HG03095 (cell line): ENCODE measurements at regions not wholly inside any gene's neighbourhood (a gene's known extent, or its start where the extent isn't known, plus 50 kb on each side); places are given as distances from the start of the nearest gene placed in this dataset.

Experiments
- ATAC-seq: cut with Tn5 transposase; IDR thresholded peaks from one replicate; pipeline ENCODE4 v1.9.1; 2021; ENCODE audit warnings: moderate library complexity; ENCODE audit not compliant: unreplicated experiment

DNA sequence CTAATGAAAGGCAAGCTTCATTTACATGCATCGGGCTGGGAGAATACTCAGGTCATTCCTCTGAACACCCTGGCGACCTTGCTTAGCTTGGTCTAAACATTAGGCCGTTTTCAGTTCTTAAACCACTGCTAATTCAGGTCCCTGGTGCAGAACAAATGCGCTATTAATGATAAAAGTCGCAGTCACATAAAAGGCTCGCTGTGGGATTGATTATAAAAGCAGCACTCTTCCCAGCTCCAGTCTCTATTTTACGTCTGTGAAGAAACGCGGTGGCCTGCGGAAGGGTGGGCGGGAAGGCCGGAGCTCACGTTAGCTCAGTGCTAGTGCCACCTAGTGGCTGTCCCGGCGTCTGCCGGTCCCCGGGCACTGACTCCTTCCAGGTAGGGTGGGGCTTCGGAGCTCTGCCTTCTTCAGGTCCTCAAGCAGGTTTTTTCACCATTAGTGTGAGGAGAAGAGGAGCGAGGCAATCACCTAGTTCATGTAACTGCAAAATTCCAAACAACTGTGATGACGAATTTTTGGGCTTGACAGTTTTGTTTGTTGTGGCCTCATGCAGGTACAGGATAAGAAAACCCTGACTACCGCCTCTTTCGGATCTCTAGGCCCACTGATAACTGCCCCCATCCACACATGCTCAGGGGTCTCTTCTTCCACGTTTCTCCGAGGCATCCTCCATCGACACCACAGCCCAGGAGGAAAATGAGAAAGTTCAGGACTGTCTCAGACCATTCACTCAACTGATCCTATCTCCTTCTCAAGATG is 66.5 kb upstream of the CLMP start:
- ATAC-seq = no peak

DNA sequence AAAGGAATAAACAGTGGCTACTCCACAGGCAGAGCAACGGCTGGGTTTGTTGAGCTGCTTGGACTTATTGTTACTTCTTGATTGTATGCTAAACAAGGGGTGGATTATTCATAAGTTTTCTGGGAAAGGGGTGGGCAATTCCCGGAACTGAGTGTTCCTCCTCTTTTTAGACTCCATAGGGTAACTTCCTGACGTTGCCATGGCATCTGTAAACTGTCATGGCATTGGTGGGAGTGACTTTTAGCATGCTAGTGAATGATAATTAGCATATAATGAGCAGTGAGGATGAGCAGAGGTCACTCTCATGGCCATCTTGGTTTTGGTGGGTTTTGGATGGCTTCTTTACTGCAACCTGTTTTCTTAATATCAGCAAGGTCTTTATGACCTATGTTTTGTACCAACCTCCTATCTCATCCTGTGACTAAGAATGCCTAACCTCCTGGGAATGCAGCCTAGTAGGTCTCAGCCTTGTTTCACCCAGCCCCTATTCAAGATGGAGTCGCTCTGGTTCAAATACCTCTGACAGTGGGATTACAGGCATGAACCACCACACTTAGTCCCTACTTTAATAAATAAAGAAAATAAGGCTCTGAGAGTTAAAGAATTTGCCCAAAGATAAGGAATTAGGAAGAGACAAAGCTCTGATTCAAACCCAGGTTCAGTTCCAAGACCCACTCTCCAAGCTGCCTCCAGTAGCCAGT is 65.6 kb upstream of the CLMP start:
- ATAC-seq = no peak

DNA sequence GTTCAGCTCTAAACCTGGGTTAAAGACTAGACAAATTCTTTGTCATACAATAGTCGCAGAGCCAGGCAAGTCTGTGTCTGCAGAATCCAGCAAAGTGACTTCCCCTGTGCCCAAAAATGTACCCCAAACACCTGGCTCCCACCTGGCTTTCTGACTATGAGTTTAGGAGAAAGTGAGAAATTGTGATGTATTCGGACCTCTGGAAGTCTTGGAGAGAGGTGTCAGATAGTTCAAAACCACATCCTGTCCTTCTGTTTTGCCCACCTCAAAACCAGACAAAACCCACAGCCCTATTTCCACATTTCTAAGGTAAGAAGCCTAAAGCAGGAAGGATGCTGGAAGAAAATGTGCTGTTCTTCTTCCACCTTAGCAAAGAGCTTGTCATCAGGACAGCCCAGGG is 63.8 kb upstream of the CLMP start:
- ATAC-seq = no peak

DNA sequence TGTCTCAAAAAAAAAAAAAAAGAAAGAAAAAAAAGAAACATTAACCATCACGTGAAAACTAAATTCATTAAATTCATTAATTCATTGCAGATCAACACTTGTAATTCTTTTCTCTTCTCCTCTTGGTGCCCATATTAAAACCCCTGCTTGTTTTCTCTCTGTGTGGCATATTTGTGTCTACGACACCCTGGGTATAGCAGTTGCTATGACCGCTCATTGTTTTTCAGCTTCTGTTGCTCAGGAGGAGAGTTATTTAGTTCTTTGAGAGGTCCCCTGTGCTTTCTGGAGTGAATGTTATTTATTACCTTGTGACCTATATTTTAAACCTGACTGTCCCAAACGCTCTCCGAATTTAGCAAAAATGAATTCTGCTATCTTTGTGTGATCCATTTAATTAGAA is 62.3 kb upstream of the CLMP start:
- ATAC-seq = no peak

DNA sequence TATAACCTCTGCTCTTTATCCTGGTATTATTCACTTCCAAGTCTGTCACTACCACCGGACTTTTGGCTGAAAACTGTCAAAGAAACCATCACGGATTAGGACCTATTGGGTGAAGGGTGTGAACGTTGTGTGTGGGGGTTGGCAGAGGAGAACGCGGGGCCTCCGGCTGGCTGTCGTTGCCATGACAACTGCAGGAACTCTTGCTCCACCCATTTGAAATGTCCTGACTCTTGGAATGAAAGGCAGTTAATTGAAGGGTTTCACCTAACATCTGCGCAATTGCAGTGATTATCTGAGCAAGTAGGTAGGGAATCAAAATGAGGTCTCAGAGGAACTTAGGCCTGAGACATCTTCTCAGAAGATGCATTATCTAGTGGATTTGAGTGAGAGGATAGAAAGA is 60.9 kb upstream of the CLMP start:
- no peak for ATAC-seq

DNA sequence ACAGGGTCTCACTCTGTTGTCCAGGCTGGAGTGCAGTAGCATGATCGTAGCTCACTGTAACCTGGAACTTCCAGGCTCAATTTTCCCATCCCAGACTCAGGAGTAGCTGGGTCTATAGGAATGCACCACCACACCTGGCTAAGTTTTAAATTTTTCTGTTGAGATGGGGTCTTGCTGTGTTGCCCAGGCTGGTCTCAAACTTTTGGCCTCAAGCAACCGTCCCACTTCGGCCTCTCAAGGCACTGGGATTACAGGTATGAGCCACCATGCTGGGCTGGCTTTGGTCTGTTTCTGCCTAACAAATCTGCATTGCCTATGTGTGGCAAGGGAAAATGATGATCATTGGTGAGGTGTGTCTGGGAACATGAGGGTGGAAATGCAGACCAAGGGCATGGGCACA is 59.3 kb upstream of the CLMP start:
- ATAC-seq = no peak

DNA sequence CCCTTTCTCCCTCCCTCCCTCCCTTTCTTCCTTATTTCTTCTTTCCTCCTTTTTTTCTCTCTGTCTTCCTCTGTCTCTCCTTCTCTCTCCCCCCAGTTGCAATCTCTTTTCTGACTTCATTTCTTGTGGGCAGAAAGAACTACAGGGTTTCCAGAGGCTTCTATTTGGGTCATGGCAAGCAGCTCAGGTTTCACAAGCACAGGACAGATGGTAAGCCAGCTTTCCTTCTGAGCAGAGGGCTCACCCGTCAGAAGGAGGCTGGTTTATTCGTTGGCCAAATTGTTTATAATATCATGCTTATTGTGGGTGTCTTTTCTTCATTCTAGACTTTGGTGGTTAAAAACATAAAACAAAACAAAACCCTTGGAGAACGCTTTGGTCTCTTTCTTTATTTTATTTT is 58.9 kb upstream of the CLMP start:
- ATAC-seq = no peak

DNA sequence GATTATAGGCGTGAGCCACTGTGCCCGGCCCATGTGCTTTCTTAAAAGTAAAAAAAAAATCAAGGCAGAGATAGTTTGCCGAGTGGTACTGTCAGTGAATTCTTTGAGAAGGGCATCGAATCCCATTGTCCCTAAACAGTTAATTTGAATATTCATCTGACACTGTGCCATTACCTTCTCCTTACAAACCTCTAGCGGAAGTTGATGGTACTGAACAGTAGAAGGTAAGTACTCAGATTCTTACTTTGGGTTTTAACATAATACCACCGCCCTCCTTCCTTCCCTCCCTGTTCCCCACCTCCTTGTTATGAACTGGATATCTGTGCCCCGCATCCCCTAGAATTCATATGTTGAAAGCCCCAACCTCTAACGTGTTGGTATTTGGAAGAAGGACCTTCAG is 58.2 kb upstream of the CLMP start:
- ATAC-seq = no peak

DNA sequence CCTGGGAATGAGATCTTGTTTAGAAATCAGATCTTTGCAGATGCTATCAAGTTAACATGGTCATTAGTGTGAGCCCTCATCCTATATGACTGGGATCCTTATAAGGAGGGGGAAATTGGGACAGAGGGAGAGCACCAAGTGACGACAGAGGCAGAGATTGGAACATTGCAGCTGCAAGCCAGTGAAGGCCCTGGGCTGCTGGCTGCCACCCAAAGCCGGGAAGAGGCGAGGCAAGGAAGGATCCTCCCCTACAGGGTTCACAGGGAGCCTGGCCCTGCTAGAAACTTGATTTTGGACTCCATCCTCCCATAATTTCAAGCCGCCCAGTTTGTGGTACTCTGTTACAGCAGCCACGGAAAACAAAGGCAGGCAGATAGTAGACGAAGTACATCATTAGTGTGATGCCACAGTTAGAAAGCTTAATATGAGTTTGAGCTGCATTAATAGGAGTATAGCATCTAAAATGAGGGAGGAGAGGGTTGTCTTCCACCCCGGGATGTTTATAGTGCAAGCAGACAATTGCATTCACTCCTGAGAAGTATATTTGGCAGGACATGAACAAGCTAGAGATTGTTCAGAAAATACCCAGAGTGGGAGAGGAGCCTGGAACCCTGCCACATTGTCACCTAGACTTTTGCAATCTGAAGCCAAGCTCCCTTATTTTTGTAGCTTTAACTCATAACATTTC is 56.8 kb upstream of the CLMP start:
- no peak for ATAC-seq

DNA sequence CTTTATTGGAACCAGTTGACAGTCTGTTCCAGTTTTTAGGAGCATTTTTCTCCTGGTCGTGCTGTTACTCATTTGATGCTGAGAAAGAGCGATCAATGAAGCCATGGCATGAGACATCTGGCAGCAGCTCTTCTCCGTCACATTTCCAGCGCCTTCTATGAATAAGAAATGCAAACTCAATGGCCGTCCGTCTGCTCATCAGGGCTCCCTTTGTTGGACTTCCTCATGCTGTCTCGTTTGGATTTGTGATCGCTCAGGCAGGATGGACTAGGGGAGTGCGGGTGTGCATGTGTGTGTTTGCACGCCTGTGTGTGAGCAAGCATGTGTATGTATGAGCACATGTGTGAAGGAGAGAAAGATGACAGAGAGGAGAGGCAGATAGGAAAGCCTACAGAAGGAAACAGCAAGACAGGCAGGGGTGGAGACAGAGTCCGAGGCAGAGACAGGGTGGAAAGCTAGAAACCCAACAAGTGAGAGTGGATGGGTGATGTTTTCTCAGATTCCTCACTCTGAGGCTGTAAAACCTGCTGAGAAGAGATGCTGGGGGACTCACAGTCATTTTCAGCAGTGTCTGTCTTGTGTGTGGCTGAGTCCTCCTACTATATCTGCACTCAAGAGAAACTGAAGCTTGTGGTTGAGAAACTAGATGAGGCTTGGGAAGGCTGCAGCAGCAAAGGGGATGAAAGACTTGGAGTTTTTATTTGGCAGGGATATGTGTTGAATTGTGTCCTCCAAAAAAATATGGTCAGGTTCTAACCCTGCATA is 56.0 kb upstream of the CLMP start:
- no peak for ATAC-seq

DNA sequence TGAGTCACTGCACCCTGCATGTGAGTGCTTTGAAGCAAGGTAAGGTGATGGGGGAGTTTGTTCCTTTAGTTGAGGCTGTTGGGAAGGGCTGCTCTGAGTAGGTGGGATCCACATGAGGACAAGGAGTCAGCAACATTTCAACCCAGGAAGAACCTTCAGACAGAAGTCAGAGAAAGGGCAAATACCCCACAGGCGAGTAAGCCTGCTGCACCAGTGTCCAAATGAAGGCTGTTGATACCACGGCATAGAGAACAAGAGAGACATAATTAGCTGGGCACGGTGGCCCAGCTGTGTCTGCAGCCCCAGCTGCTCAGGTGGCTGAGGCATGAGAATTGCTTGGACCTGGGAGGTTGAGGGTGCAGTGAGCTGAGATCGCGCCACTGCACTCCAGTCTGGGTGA is 54.3 kb upstream of the CLMP start:
- no peak for ATAC-seq

DNA sequence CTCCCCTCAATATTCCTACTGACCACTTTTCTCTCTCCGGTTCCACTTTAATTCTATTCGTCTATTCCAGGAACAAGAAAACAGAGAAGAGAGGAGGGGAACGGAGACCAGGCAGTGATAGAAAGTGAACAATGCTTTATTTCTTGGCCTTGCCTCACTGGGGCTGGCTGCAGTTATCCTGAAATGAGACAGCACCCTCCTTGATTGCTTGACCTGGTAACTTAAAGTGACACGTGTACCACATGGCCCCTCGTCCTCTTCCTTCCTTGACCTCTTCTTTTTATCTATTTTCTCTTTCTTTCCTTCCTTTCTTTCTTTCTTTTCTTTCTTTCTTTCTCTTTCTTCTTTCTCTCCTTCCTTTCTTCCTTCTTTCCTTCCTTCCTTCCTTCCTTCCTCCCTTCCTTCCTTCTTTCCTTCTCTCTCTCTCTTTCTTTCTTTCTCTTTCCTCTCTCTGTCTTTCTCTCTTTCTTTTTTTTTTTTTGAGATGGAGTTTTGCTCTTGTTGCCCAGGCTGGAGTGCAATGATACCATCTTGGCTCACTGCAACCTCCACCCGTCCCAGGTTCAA is 52.8 kb upstream of the CLMP start:
- ATAC-seq = no peak

DNA sequence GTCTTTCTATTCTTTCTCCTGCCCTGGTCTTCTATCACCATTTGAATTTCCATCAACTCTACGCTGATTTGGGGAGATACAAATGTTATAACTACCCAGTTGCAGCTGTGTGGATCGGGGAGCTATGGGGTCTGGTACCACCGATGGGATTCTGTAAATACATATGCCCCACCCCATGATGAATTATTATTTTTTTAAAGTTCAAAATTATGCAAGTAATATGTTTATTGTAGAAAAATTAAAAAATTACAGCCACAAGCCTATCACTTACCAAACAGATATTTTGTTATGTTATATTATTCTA is 52.4 kb upstream of the CLMP start:
- no peak for ATAC-seq

DNA sequence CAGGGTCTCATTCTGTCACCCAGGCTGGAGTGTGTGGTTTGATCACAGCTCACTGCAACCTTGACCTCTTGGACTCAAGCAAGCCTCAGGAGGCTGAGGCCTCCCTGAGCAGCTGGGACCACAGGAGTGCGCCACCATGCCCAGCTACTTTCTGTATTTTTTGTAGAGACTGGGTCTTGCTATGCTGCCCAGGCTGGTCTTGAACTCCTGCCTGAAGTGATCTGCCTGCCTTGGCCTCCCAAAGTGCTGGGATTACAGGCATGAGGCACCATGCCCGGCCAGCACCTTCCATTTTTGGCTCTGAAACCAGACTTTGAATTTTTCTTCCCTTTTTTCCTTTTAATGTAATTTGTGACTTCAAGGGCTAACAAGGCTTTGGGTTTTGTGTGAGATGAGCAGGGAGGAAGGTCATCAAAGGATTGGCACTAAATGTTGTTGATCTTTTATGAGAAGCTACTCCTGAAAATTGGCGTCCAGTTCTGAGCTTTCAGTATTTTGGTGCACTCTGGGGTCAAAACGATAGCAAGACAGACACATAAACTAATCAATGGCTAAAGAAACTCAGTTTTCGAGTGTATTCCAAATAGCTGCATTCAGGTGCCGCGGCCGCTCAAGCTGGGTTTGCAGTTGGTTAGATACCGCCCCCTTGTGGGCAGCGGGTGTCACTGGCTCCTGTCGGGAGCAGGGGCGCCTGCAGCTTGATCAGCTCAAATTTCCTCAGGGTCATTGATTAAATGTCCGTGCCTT is 51.9 kb upstream of the CLMP start:
- no peak for ATAC-seq

DNA sequence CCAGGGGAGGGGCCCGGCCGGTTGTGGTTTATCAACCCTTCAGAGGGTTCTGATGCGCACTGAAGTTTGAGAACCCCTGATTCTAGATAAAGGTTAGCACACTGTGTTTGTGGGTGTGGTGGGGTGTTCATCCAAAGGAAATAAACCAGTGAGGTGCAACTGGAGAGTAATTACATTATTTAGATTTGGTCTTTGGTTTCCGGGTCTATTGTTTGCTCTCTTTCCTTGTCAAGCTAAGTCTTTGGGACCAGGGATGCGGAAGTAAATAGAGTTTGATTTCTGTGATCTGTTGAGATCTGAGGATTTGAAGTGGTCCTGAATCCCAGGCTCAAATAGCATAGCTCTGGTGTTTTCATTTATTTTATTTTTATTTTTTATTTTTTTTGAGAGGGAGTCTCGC is 50.5 kb upstream of the CLMP start:
- no peak for ATAC-seq
